ENCODE measurements at regions not wholly inside any gene's neighbourhood (a gene's known extent, or its start where the extent isn't known, plus 50 kb on each side); places are given as distances from the start of the nearest gene placed in this dataset.
"Not testable (repeated sequence)": the region's sequence is repeated elsewhere in the genome, so short reads cannot be mapped to it uniquely, and the experiment has no call there.

DNA sequence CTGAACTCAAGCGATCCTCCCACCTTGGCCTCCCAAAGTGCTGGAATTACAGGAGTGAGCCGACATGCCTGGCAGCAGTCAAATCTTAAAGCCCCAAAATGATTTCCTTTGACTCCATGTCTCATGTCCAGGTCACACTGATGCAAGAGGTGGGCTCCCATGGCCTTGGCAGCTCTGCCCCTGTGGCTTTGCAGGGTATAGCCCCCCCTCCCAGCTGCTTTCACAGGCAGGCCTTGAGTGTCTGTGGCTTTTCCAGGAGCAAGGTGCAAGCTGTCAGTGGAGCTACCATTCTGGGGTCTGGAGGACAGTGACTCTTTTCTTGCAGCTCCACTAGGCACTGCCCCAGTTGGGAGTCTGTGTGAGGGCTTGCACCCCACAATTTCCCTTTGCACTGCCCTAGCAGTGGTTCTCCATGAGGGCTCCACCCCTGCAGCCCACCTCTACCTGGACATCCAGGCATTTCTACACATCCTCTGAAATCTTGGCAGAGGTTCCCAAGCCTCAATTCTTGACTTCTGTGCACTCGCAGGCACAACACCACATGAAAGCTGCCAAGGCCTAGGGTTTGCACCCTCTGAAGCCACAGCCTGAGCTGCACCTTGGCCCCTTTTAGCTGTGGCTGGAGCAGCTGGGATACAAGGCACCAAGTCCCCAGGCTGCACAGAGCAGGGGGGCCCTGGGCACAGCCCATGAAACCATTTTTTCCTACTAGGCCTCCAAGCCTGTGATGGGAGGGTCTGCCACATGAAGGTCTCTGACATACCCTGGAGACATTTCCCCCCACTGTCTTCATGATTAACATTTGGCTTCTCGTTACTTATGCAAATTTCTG lies 79.3 kb upstream of the ARL4D start:
- DNase-seq (ENCODE audit: extremely low read depth in 1 of 11, low read depth in 9 of 11, low spot score in 4 of 11): no peak

DNA sequence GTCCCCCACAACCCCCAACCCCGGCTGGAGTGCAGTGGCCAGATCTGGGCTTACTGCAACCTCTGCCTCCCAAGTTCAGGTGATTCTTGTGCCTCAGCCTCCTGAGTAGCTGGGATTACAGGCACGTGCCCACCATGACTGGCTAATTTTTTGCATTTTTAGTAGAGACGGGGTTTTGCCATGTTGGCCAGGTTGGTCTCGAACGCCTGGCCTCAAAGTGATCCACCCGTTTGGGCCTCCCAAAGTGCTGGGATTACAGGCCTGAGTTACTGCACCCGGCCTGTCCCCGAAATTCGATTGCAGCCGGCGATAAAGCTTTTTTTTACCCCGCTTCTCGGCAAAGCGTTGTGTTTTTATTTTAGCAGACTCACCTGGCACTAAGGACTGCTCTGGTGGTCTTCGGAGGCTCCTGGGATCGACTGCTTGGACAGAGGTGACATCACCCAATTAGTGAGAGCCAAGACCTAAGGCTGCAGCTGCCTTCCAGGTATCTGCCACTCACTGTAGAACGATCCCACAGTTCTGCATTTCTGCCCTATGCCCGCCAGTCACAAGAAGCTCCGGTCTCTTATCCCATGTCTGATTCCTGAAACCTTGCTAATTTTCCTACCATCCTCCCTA lies 82.2 kb upstream of the ARL4D start:
- no peak for DNase-seq (ENCODE audit: extremely low read depth in 1 of 11, low read depth in 9 of 11, low spot score in 4 of 11)

DNA sequence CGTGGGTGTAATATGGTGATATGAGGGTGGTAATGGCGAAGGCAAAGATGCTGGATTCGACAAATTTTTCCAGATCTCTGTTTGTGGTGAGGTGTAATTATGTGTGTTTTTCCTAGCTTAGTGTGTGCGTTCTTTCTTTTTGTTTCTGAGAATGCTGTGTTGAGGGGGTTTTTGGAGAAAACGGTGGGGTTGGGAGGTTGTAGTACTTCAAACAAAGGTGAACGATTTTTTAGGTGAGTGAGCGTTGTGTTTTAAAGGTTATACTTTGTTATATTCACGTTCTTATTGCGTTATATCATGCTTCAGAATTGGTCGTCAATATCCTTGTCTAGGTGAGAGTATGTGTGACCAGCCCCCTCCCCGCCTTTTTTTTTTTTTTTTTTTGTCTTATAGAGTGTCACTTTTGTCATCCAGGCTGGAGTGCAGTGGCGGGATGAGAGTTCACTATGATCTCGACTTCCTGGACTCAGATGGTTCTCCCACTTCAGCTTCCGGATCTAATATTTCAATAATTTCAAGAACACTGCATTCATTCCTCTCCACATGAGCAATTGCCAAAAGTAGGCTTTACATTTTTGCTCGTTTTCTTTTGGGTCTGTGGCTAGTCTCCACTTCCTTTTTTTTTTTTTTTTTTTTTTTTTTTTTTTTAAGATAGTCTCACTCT lies 82.2 kb upstream of the RNU2-1 start:
- no peak for DNase-seq (ENCODE audit: extremely low read depth in 1 of 11, low read depth in 9 of 11, low spot score in 4 of 11)

DNA sequence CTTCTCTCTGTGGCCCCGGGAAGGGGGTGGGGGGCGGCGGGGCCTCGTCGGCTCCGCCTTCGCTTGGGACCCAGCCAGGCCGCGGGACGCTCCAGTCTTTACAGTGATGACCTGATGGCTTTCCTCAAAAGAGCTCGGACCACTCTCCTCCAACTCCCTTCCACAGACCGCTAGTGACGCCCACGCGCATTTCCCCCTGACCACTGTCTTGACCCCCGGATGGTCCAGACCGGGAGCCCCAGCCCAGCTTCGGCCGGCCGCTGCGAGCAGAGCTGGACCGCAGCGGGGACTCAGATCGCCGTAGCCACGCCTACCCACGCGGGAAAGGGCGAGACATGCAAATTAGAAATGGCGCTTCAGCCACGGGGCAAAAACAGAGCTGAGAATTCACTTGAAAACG lies 81.6 kb upstream of the RNU2-1 start:
- DNase-seq (ENCODE audit: extremely low read depth in 1 of 11, low read depth in 9 of 11, low spot score in 4 of 11): no peak

DNA sequence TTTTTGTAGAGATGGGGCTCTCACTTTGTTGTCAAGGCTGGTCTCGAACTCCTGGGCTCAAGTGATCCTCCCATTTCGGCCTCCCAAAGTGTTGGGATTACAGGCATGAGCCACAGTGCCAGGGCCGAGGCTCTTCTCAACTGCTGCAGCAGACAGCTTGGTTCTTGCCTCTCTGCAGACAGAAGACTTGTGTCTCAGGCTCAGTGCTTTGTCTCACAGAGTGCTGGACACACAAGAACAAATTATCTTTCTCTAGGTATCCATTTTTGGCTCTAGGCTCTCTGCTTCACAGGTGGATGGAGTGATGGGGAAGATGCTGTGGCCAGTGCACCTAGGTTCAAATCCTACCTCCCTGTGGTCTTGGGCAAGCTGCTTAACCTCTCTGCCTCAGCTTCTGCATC lies 80.8 kb upstream of the RNU2-1 start:
- DNase-seq (ENCODE audit: extremely low read depth in 1 of 11, low read depth in 9 of 11, low spot score in 4 of 11): no peak

DNA sequence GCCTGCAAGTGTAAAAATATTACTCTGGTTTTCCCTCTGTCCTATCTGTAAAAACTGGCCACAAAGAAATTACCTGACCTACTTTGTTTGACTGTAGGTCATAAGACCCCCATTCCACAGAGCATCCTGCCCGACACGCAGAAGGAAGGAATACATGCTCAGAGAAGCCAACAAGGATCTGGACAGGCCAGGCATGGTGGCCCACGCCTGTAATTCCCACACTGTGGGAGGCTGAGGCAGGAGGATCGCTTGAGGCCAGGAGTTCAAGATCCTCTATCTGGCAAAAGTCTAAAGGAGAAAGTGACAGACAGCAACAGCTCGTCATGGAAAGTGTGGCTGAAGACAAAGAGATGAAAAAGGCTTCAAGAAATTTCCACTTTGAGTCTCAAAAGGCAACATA lies 78.2 kb upstream of the RNU2-1 start:
- DNase-seq (ENCODE audit: extremely low read depth in 1 of 11, low read depth in 9 of 11, low spot score in 4 of 11): no peak

DNA sequence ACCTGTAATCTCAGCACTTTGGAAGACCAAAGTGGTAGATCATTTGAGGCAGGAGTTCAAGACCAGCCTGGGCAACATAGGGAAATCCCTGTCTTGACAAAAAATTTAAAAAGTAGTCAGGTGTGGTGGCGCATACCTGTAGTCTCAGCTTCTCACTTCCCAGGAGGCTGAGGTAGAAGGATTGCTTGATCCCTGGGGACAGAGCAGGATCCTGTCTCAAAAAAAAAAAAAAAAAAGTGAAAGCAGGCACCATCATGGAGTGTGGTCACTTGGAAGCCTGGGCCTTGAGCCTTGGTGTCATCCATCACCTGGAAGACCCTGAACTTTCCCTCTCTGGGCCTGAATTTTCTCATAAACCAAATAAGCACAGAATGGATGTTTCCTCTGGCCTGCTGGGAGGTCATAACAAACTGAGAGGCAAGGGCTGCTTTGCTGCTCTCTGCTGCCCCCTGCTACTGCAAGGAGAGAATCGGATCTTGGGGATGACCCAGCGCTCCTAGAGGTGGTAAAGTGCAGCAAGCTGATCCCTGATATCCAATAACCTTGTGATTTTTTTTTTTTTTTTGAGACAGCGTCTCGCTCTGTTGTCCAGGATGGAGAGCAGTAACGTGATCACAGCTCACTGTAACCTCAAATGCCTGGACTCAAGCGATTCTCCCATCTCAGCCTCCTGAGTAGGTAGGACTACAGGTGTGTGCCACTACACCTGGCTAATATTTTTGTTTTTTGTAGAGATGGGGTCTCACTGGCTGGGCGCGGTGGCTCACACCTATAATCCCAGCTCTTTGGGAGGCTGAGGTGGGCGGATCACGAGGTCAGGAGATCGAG lies 75.9 kb upstream of the RNU2-1 start:
- DNase-seq (ENCODE audit: extremely low read depth in 1 of 11, low read depth in 9 of 11, low spot score in 4 of 11): no peak

DNA sequence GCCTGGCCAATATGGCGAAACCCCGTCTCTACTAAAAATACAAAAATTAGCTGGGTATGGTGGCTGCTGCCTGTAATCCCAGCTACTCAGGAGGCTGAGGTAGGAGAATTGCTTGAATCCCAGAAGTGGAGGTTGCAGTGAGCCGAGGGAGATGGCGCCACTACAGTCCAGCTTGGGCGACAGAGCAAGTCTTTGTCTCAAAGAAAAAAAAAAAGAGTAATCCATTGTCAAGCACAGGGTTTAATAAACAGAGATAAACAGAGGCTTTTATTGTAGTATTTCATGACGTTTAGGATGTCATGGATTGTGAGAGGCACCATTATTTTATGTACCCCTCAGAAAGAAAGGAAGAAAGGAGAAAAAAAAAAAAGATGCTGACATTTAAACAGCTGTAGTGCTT lies 75.2 kb upstream of the RNU2-1 start:
- DNase-seq (ENCODE audit: extremely low read depth in 1 of 11, low read depth in 9 of 11, low spot score in 4 of 11): no peak

DNA sequence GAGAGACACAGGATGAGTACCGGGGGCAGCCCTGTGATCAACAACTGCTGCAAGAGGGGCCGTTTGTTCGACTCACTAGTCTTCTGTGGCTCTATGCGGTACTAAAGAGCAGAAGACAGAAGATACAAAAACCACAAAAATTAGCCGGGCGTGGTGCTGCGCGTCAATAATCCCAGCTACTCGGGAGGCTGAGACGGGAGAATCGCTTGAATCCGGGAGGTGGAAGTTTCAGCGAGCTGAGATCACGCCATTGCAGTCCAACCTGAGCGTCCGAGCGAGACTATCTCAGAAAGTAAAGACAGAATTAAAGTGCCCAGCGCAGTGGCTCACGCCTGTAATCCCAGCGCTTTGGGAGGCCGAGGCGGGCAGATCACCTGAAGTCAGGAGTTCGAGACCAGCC lies 71.0 kb upstream of the RNU2-1 start:
- DNase-seq (ENCODE audit: extremely low read depth in 1 of 11, low read depth in 9 of 11, low spot score in 4 of 11): not testable (repeated sequence)

DNA sequence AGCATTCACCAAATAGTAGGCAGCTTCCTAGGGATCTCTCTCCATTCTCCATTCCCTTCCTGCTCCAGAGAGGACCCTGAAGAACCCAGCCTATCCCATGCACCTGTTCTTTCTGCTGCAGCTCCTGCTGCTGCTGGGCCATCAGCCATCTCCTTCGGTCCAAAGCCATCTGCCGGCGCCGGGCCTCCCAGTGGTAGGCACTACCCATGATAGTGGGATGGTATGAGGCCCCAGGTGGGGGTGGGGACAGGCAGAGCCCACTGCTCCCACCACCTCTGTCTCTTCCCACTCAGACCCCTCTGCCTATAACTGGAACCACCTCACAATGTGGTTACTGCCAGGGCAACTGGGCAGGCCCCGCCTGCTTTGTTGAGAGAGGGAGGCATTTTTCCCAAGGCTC lies 69.3 kb upstream of the RNU2-1 start:
- not testable (repeated sequence) for DNase-seq (ENCODE audit: extremely low read depth in 1 of 11, low read depth in 9 of 11, low spot score in 4 of 11)

DNA sequence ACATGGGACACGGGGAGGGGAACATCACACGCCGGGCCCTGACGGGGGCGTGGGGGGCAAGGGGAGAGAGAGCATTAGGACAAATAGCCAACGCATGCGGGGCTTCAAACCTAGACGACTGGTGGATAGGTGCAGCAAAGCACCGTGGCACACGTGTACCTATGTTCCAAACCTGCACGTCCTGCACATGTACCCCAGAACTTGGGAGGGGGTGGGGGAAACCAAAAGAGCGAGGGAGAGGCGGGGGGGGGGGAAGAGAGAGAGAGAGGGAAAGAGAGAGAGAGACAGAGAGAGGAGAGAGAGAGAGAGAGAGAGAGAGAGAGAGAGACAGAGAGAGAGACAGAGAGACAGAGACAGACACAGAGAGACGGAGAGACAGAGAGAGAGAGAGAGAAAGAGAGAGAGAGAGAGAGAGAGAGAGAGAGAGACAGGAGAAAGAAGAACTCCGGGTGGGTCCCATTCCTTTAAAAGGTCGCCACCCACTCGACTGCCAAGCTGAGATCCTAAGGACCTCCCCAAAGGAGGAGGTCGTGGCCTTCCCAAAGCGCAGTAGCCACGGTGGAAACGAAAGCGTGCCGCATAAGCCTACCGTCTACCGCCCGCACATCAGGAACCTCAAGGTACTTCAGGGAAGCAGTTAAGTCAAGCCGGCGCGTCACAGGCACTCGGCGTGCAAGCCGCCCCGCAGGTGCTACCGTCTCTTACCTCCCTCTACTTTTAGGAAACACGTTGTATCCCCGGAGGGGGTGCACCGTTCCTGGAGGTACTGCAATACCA lies 65.7 kb upstream of the RNU2-1 start:
- not testable (repeated sequence) for DNase-seq (ENCODE audit: extremely low read depth in 1 of 11, low read depth in 9 of 11, low spot score in 4 of 11)

DNA sequence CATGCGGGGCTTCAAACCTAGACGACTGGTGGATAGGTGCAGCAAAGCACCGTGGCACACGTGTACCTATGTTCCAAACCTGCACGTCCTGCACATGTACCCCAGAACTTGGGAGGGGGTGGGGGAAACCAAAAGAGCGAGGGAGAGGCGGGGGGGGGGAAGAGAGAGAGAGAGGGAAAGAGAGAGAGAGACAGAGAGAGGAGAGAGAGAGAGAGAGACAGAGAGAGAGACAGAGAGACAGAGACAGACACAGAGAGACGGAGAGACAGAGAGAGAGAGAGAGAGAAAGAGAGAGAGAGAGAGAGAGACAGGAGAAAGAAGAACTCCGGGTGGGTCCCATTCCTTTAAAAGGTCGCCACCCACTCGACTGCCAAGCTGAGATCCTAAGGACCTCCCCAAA lies 55.9 kb upstream of the RNU2-1 start:
- DNase-seq (ENCODE audit: extremely low read depth in 1 of 11, low read depth in 9 of 11, low spot score in 4 of 11): not testable (repeated sequence)

DNA sequence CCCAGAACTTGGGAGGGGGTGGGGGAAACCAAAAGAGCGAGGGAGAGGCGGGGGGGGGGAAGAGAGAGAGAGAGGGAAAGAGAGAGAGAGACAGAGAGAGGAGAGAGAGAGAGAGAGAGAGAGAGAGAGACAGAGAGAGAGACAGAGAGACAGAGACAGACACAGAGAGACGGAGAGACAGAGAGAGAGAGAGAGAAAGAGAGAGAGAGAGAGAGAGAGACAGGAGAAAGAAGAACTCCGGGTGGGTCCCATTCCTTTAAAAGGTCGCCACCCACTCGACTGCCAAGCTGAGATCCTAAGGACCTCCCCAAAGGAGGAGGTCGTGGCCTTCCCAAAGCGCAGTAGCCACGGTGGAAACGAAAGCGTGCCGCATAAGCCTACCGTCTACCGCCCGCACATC lies 49.8 kb upstream of the RNU2-1 start:
- not testable (repeated sequence) for DNase-seq (ENCODE audit: extremely low read depth in 1 of 11, low read depth in 9 of 11, low spot score in 4 of 11)

Measured in renal cortex interstitium (tissue), 11 donors.